HCT116 (cell line): ENCODE measurements at regions not wholly inside any gene's neighbourhood (a gene's known extent, or its start where the extent isn't known, plus 50 kb on each side); places are given as distances from the start of the nearest gene placed in this dataset.

Source experiments
- ATAC-seq: fragments of 200-7000 bp; cut with Tn5 transposase; 2 replicates; pipeline ENCODE4 v1.9.1; 2020; ENCODE audit warnings: mild to moderate bottlenecking, moderate library complexity
- BruUV-seq: library from RNA; stranded (reverse); fragments of 400-500 nt; replicated peaks from 2 replicates; lab custom pipeline; 2021; lab: Mats Ljungman, UMichigan
- CTCF ChIA-PET: fragments of 300-600 bp; sonication (Branson Sonifier 250); formaldehyde crosslinking; loops from one replicate; lab custom pipeline; 2021; ENCODE audit warnings: antibody characterized with exemption; lab: Charles Lee
- POLR2A ChIA-PET: fragments of 300-600, 350-600 bp; sonication (Branson Sonifier 250); formaldehyde crosslinking; loops from one replicate; lab custom pipeline; 2021; ENCODE audit warnings: antibody characterized with exemption; lab: Charles Lee
- RAD21 ChIA-PET, 2 experiments: fragments of 300-600 bp; sonication (Branson Sonifier 250); formaldehyde crosslinking; loops; one replicate each; lab custom pipeline; 2023; ENCODE audit warnings: low total read pairs in 2 of 2; ENCODE audit not compliant: uncharacterized antibody in 2 of 2, unreplicated experiment in 2 of 2, low non-redundant PET in 1 of 2; lab: Charles Lee
- DNase-seq: peaks from one replicate; pipeline ENCODE4 v3.0.0-alpha.2; 2010; ENCODE audit warnings: low read depth, low spot score
- H2AFZ ChIP-seq: fragments of 200-600 bp; shearing (Covaris generic), sonication (generic); 2 replicates; pipeline ENCODE4 v1.6.1; 2017; ENCODE audit warnings: low read depth, mixed run types, mixed read lengths, antibody characterized with exemption, low read length; ENCODE audit not compliant: poor library complexity, severe bottlenecking
- H3K27ac ChIP-seq: 2 replicates; pipeline ENCODE4 v1.5.1; 2012; ENCODE audit warnings: low read depth, low read length
- H3K27me3 ChIP-seq: fragments of 200-600 bp; sonication (generic); 2 replicates; pipeline ENCODE4 v1.6.1; 2016; ENCODE audit warnings: mixed run types, low read length, mixed read lengths; ENCODE audit not compliant: insufficient read depth
- H3K36me3 ChIP-seq, 2 experiments: fragments of 200-500 bp in 1 of 2; fragments of 200-600 bp in 1 of 2; sonication (Bioruptor generic) in 1 of 2; sonication (generic) in 1 of 2; 2 replicates each; pipeline versions ENCODE4 v1.5.1 to v1.6.1; 2014 to 2016; ENCODE audit warnings: low read length in 2 of 2, inconsistent platforms in 1 of 2, mixed read lengths in 1 of 2, mixed run types in 1 of 2; ENCODE audit not compliant: insufficient read depth in 2 of 2, control insufficient read depth in 1 of 2
- H3K4me1 ChIP-seq, 2 experiments: fragments of 200-600 bp in 1 of 2; sonication (generic) in 1 of 2; 2 replicates each; pipeline versions ENCODE4 v1.5.1 to v1.6.1; 2012 to 2017; ENCODE audit warnings: low read length in 2 of 2, inconsistent platforms in 1 of 2, mild to moderate bottlenecking in 1 of 2, mixed read lengths in 1 of 2, mixed run types in 1 of 2, moderate library complexity in 1 of 2; ENCODE audit not compliant: insufficient read depth in 2 of 2, control insufficient read depth in 1 of 2
- H3K4me2 ChIP-seq: fragments of 200-600 bp; sonication (generic); 2 replicates; pipeline ENCODE4 v1.6.1; 2017; ENCODE audit warnings: mixed run types, low read length, mixed read lengths
- H3K4me3 ChIP-seq, 2 experiments: fragments of 200-600 bp in 1 of 2; sonication (generic) in 1 of 2; replicated peaks in 1 of 2; 2 replicates each; pipeline ENCODE4 v1.5.1; 2011 to 2016; ENCODE audit warnings: low read length in 2 of 2, control low read depth in 1 of 2, low read depth in 1 of 2, mild to moderate bottlenecking in 1 of 2, mixed read lengths in 1 of 2, mixed run types in 1 of 2
- H3K79me2 ChIP-seq: fragments of 200-600 bp; sonication (generic); 2 replicates; pipeline ENCODE4 v1.6.1; 2017; ENCODE audit warnings: mild to moderate bottlenecking, mixed run types, low read length, moderate library complexity, mixed read lengths; ENCODE audit not compliant: insufficient read depth
- H3K9ac ChIP-seq: fragments of 200-600 bp; sonication (generic); 2 replicates; pipeline ENCODE4 v1.6.1; 2016; ENCODE audit warnings: low read length, mixed read lengths
- H3K9me2 ChIP-seq: fragments of 200-600 bp; sonication (generic), shearing (Covaris generic); 2 replicates; pipeline ENCODE4 v1.6.1; 2017; ENCODE audit warnings: mixed run types, mild to moderate bottlenecking, moderate library complexity; ENCODE audit not compliant: insufficient read depth
- H3K9me3 ChIP-seq, 2 experiments: fragments of 200-500 bp in 1 of 2; fragments of 200-600 bp in 1 of 2; sonication (Bioruptor generic) in 1 of 2; sonication (generic) in 1 of 2; 2 replicates each; pipeline ENCODE4 v1.6.1; 2014 to 2017; ENCODE audit warnings: low read length in 2 of 2, mixed read lengths in 2 of 2, inconsistent platforms in 1 of 2, low read depth in 1 of 2, mild to moderate bottlenecking in 1 of 2, mixed run types in 1 of 2, moderate library complexity in 1 of 2; ENCODE audit not compliant: control insufficient read depth in 1 of 2, insufficient read depth in 1 of 2
- H4K20me1 ChIP-seq: fragments of 200-600 bp; sonication (generic), shearing (Covaris generic); 2 replicates; pipeline ENCODE4 v1.6.1; 2017; ENCODE audit warnings: mixed run types, mild to moderate bottlenecking, moderate library complexity; ENCODE audit not compliant: insufficient read depth
- CBX3 ChIP-seq: IDR thresholded peaks from 2 replicates; pipeline ENCODE4 v1.6.1; 2012; ENCODE audit warnings: low read depth
- EGR1 ChIP-seq: IDR thresholded peaks from 2 replicates; pipeline ENCODE4 v1.6.1; 2012; ENCODE audit warnings: low read depth
- ELF1 ChIP-seq: IDR thresholded peaks from 2 replicates; pipeline ENCODE4 v1.6.1; 2012; ENCODE audit warnings: low read depth, borderline replicate concordance
- EZH2phosphoT487 ChIP-seq: fragments of 200-600 bp; IDR thresholded peaks from 2 replicates; pipeline ENCODE4 v1.6.1; 2018; ENCODE audit warnings: antibody characterized with exemption, borderline replicate concordance
- FOSL1 ChIP-seq: IDR thresholded peaks from 2 replicates; pipeline ENCODE4 v1.6.1; 2012; ENCODE audit warnings: low read depth
- JUND ChIP-seq: IDR thresholded peaks from 2 replicates; pipeline ENCODE4 v1.6.1; 2012
- POLR2A ChIP-seq: IDR thresholded peaks from 2 replicates; pipeline ENCODE4 v1.7.0; 2011; ENCODE audit warnings: borderline replicate concordance; ENCODE audit not compliant: insufficient read depth, insufficient read length; ENCODE audit errors: extremely low read depth
- REST ChIP-seq: IDR thresholded peaks from 2 replicates; pipeline ENCODE4 v1.6.1; 2012; ENCODE audit warnings: low read depth
- SIN3A ChIP-seq: IDR thresholded peaks from 2 replicates; pipeline ENCODE4 v1.6.1; 2012; ENCODE audit warnings: low read depth
- SP1 ChIP-seq: IDR thresholded peaks from 2 replicates; pipeline ENCODE4 v1.6.1; 2012; ENCODE audit warnings: low read depth
- SRF ChIP-seq: IDR thresholded peaks from 2 replicates; pipeline ENCODE4 v1.6.1; 2012; ENCODE audit warnings: low read depth
- TCF7L2 ChIP-seq: IDR thresholded peaks from 2 replicates; pipeline ENCODE4 v1.7.0; 2011; ENCODE audit warnings: borderline replicate concordance, inconsistent platforms; ENCODE audit not compliant: insufficient read depth, insufficient read length; ENCODE audit errors: extremely low read depth
- ZNF274 ChIP-seq: fragments of 200-500 bp; sonication (Bioruptor generic); IDR thresholded peaks from 2 replicates; pipeline ENCODE4 v1.6.1; 2014; ENCODE audit warnings: mild to moderate bottlenecking, low read depth, low read length, inconsistent platforms
- intact Hi-C: fragments of 100-400 bp; cut with micrococcal nuclease; formaldehyde crosslinking; loops from 2 replicates; pipeline ENCODE4 v1.10.0; 2022
- TF ChIP-seq, protein P1 (sequence below): IDR thresholded peaks from 2 replicates; pipeline ENCODE4 v1.6.1; 2012

GRCh38 chr3:80234706-80235105, 466.9 kb upstream of the ROBO1 start:
- no peak for TF ChIP-seq SRF
- no peak for TF ChIP-seq ELF1
- no peak for TF ChIP-seq POLR2A
- no peak for TF ChIP-seq ZNF274
- no peak for TF ChIP-seq REST
- no peak for TF ChIP-seq TCF7L2
- no peak for TF ChIP-seq EGR1
- TF ChIP-seq FOSL1: no peak
- TF ChIP-seq SIN3A: no peak
- TF ChIP-seq SP1: no peak
- TF ChIP-seq CBX3: no peak
- TF ChIP-seq, protein P1, sequence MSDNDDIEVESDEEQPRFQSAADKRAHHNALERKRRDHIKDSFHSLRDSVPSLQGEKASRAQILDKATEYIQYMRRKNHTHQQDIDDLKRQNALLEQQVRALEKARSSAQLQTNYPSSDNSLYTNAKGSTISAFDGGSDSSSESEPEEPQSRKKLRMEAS: no peak
- TF ChIP-seq JUND: no peak
- TF ChIP-seq EZH2phosphoT487: no peak
- H3K79me2 ChIP-seq: no peaks in the 10 kb centered on the region
- ATAC-seq (no peak), DNase-seq (no peak)
- H3K4me2 ChIP-seq: no peak overlapping the region
- BruUV-seq: no TSS peak
- H3K27me3 ChIP-seq: no peaks in the 10 kb centered on the region
- no peaks in the 10 kb centered on the region for H3K36me3 ChIP-seq
- H3K27ac ChIP-seq: no peak overlapping the region
- H3K9ac ChIP-seq: no peak overlapping the region
- intact Hi-C loops: no loop called here
- POLR2A ChIA-PET: no interaction called here
- no peak overlapping the region for H2AFZ ChIP-seq
- peaks cover 7 to 22% of the 10 kb centered on the region in 2 experiments; a peak in 2 of 4 replicates for H3K9me3 ChIP-seq
- no peak overlapping the region for H3K4me3 ChIP-seq
- RAD21 ChIA-PET: no interaction called here
- CTCF ChIA-PET: no interaction called here
- H3K9me2 ChIP-seq: no peaks in the 10 kb centered on the region
- H3K4me1 ChIP-seq: no peaks in the 10 kb centered on the region
- no peaks in the 10 kb centered on the region for H4K20me1 ChIP-seq
